ENCODE measurements at regions not wholly inside any gene's neighbourhood (a gene's known extent, or its start where the extent isn't known, plus 50 kb on each side); places are given as distances from the start of the nearest gene placed in this dataset.

DNA sequence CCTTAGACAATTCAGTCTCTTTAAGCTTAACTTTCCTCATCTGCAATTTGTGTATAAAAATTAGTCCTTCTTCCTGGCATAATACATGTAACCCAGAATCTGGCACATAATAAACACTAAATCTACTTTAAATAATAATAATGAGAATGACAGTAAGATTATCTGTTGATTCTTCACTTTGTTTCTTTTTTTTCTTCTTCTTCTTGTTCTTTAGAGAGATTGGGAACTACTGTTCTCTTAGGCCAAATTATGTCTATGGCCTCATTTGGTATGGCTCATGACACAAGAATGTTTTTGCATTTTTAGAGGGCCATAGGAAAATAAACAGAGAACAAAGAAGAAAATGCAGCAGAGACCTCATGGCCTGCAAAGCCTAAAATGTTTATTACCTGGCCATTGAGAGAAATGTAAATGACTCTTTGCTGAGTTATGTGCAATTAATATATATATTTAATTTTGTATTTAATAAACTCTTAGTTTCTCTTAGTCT lies 275.8 kb downstream of the SLC6A15 start:
- no peak for TF ChIP-seq ZFP30 (CRISPR knock-in tag; IDR thresholded peaks at IDR 0.05)
- TF ChIP-seq ESRRG (CRISPR knock-in tag; IDR thresholded peaks at IDR 0.05), result no peak
- TF ChIP-seq GLIS3 (CRISPR knock-in tag; IDR thresholded peaks at IDR 0.05), result no peak

All from SK-N-SH treated with all-trans-retinoic acid at 6 μM for 48 hours (cell line).